ENCODE measurements at regions not wholly inside any gene's neighbourhood (a gene's known extent, or its start where the extent isn't known, plus 50 kb on each side); places are given as distances from the start of the nearest gene placed in this dataset.

GRCh38 chr2:129457277-129457818 lies 522.1 kb upstream of the RAB6C start:
- TF ChIP-seq POLR2A (IDR thresholded peaks at IDR 0.05; ENCODE audit: low read depth, low read length) (no peak), POLR2AphosphoS5 (IDR thresholded peaks at IDR 0.05; ENCODE audit: low read depth, low read length) (no peak), SPI1 (IDR thresholded peaks at IDR 0.05; ENCODE audit: low read depth, low read length) (no peak)
